ENCODE measurements at regions not wholly inside any gene's neighbourhood (a gene's known extent, or its start where the extent isn't known, plus 50 kb on each side); places are given as distances from the start of the nearest gene placed in this dataset.
"Not testable (repeated sequence)": the region's sequence is repeated elsewhere in the genome, so short reads cannot be mapped to it uniquely, and the experiment has no call there.

DNA sequence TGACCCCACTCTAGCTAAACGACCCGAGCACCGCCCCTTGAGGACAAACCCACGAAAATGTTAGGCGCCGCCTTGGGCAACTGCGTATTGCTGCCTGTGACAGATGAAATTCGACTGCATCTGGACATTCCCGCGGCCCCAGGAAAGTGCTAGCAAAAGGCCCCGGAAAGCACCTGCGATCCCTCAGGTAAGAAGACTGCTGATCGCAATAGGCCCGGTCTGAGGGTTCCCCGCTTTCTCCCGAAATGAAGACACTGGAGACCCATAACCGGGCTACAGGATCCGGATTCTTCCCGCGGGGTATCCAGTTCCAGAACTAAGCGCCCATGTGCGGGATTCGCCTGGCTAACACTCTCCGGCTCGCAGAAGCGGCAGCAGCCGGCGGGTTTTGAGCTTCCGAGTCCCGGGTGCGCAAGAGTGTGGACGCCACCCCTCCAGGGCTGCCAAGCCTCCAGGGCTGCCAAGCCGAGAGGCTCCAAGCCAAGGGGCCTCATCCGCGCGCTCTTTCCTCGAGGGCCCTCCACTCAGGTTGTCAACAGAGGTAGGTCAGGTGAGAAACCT, 157.9 kb upstream of the NBPF11 start:
- DNase-seq = no peak

- DNase-seq = no peak
Measured at GRCh38 chr1:148308832-148309458, 156.9 kb upstream of the NBPF11 start.

DNA sequence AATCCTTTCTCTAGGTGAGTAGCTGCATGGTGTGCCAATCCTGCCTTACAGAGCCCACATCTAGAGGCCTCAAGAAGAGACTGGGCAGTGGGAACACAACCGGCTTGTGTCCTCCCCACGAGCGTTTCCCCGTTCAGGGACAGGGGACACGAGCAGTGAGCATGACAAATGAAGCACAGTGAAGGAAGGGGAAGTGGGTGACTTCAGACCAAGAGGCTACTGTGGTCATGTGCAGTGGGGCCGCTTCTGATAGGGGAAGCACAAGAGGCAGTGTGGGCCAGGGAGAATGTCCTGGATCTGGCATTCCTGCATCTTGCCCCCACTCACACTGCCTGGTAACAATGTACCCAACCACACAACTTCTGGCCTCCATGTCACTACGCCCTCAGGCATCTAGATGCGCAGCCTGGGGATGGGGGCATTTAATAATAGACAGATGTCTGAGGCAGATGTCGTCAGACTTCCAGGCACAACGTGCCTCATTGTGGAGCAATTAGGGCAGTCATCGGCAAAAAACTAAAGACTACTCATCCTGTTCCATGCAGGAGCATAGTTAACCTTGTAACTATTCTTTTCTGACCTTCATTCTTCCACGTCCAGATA, 155.6 kb upstream of the NBPF11 start:
- no peak for DNase-seq

DNA sequence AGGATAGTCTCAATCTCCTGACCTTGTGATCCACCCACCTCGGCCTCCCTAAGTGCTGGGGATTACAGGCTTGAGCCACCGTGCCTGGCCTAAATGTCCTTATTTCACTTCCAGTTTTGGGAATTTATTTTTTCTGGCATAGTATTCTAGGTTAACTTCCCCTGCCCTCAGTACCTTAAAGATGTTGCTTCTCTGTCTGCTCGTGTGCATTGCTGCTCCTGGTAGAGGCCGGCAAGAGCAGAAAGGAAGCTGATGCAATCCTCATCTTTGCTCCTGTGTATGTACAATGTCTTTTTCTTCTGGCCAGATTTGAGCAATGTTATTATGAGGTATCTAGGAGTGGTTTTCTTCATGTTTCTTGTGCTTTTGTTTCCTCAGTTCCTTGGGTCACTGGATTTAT, 152.9 kb upstream of the NBPF11 start:
- DNase-seq = not testable (repeated sequence)

GRCh38 chr1:148302586-148303364, 150.7 kb upstream of the NBPF11 start:
- not testable (repeated sequence) for DNase-seq

DNA sequence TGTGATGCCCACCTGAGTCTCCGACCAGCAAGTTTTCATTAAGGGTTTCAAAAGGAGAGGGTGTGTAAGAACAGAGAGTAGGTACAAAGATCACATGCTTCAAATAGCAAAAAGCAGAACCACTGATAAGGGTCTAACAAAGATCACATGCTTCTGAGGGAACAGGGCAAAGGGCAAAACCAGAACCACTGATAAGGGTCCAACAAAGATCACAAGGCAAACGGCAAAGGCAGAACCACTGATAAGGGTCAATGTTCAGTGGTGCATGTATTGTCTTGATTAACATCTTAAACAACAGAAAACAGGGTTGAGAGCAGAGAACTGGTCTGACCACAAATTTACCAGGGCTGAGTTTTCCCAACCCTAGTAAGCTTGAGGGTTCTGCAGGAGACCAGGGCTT, 145.8 kb upstream of the NBPF11 start:
- DNase-seq = not testable (repeated sequence)

DNA sequence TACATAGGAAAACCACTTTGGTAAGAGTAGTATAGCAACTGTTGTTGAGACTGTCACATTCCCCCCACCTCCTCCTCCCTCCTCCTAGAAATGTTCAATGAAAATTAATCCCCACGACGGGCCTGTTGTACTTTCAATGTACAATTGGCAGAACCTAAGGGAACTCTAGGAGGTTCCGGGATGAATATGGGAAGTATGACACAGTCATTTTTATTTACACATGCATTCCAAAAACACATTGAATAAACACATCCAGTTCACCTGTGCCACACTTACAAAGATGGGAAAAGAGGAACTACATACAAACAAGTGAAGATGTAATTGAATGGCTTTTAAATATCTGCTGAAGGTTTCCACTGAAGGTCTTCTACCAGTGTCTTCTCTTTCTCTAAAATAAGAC, 144.4 kb upstream of the NBPF11 start:
- no peak for DNase-seq

DNA sequence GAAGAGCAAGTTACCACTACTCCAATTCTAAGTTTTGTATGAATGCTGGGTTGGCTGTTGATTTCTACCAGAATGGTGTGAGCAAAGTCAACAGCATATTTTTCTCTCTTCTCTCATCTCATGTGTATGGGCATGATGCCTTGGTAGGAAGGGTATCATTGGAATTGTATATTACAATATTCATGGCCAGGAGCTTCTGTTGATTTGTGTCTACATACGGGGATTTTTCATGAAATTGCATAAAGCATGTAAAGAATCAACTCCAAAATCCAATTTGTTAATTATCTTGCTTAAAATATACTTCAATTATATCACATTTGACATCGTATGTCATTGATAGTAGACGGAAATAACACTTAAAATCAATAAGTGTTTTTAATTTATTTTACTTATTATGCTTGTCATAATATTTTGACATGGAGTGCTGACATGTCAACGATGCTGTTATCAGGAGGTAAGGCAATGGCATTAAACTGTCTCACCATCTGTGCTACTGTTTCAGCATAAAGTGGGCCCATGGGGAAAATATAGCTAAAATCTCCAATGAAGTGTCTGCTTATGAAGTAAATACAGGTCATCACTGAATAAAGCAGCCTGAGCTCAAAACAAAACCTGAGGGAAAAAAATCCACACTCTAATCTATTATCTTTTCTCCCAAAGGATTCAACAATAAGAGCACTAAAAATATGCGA, 142.2 kb upstream of the NBPF11 start:
- DNase-seq = no peak

GRCh38 chr1:148293651-148294050, 141.6 kb upstream of the NBPF11 start:
- no peak for DNase-seq

DNA sequence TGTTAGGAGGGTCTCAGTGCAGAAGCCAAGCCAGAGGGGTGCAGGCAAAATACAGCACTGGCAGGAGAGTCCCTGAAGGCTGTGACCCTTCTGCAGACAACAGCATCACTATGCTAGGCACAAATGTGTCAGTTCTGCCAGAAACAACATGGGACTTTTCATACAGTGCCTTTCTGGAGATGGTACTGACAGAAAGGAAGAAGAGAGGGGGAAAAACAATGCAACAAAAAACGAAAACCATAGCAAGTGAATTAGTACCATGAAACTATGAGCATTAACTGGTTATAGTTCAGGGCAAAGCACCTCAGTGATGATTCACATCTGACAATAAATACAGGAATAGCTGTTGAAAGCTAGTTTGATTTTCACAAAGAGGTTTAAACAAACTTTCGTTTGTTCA, 140.8 kb upstream of the NBPF11 start:
- DNase-seq = no peak

DNA sequence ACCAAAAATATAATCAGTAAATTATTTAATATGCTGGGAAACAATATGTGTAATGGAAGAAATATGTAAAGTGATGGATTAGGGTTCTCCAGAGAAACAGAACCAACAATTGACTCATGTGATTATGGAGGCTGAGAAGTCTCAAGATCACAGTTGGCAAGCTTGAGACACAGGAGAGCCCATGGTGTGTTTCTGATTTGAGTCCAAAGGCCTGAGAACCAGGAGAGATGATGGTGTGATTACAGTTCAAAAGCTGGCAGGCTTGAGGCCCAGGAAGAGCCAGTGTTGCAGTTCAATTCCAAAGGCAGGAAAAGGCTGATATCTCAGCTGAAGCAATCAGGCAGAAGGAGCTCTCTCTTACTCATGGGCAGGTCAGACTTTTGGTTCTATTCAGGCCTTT, 138.8 kb upstream of the NBPF11 start:
- DNase-seq = no peak

DNA sequence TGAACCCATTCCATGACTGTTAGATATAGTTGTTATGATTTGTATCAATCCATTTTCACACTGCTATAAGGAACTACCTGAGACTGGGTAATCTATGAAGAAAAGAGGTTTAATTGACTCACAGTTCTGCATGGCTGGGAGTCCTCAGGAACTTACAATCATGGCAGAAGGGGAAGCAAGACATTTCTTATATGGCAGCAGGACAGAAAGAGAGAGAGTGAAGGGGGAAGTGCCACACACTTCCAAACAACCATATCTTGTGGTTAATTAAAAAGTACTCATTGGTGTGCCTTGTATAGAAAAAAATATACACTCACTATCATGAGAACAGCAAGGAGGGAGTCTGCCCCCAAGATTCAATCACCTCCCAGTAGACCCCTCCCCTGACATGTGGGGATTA, 137.6 kb upstream of the NBPF11 start:
- DNase-seq = no peak

DNA sequence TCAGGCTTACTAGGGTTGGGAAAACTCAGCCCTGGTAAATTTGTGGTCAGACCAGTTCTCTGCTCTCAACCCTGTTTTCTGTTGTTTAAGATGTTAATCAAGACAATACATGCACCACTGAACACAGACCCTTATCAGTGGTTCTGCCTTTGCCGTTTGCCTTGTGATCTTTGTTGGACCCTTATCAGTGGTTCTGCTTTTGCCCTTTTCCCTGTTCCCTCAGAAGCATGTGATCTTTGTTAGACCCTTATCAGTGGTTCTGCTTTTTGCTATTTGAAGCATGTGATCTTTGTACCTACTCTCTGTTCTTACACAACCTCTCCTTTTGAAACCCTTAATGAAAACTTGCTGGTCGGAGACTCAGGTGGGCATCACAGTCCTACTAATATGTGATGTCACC, 133.9 kb upstream of the NBPF11 start:
- not testable (repeated sequence) for DNase-seq

GRCh38 chr1:148280831-148281572, 128.9 kb upstream of the NBPF11 start:
- DNase-seq = not testable (repeated sequence)

DNA sequence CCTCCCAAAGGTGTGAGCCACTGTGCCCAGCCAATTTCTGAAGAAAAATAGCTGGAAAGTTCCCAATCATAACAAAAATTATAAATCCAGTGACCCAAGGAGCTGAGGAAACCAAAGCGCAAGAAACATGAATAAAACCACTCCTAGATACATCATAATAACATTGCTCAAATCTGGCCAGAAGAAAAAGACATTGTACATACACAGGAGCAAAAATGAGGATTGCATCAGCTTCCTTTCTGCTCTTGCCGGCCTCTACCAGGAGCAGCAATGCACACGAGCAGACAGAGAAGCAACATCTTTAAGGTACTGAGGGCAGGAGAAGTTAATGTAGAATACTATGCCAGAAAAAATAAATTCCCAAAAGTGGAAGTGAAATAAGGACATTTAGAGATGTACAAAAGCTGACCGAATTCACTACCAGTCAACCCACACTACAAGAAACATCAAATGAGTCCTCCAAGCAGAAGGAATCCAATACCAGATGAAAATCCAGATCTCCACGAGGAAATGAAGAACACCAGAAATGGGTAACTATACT, 127.0 kb upstream of the NBPF11 start:
- not testable (repeated sequence) for DNase-seq

GRCh38 chr1:148277865-148278279, 125.8 kb upstream of the NBPF11 start:
- not testable (repeated sequence) for DNase-seq

- DNase-seq = not testable (repeated sequence)
Measured at GRCh38 chr1:148267066-148267465, 115.0 kb upstream of the NBPF11 start.

- DNase-seq = no peak
Measured at GRCh38 chr1:148264374-148265276, 112.5 kb upstream of the NBPF11 start.

DNA sequence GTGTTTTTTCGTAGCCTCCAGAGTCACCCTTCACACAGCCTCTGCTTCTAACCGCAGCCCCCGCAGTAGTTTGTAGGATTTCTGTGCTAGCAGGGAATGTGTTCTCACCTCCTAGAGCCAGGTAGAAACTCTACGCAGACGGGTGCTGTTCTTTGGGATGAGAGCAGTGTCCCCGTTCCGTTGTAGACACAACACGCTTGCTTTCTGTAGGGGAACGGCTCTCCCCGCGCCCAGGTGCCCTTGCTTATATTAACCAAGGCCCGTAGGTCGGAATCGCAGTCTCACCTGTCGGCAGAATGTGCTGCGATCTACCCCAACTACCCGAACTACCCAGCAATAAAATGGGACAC, 111.8 kb upstream of the NBPF11 start:
- DNase-seq = no peak

DNA sequence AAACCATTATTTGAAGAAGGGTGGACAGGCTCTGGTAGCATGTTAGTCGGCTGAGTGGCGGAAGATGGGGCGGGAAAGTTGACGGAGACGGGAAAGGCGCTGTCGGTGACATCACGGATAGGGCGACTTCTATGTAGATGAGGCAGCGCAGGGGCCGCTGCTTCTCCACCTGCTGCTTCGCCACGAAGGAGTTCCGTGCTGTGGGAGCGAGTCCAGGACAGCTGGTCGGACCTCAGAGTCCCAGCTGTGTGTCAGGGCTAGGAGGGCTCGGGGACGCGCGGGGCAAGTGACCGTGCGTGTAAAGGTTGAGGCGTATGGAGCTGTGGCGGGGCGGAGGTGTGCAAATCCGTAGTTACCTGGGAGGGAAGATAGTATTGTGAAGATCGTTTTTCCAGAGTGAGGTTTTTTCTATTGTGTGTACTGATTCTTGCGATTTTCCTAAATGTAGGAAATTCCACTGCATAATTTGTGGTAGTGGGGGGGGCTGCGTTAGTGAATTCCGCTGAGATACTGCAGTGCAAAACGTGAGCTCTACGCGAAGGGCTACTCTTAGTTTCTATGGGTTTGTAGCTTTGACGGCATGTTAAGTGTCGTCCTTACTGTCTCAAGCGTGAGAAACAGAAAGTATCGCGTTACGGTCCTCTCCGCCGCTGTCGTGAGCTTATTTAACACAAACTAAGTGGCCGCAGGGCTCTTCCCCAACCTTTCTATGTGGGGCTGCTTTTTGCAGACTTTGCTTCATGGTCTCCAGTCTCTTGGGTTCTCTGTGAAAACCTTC, 111.2 kb upstream of the NBPF11 start:
- DNase-seq = peak; percentile 48

Data from left hindlimb (tissue), 1 donor.